Breast epithelium (tissue), 4 donors: ENCODE measurements at regions not wholly inside any gene's neighbourhood (a gene's known extent, or its start where the extent isn't known, plus 50 kb on each side); places are given as distances from the start of the nearest gene placed in this dataset.

Experiments
- DNase-seq, 2 donors: peaks; one replicate each; pipeline ENCODE4 v3.0.0-alpha.2; 2019; ENCODE audit warnings: low spot score in 2 of 2
- H3K27ac ChIP-seq, 2 donors: fragments of 200-600 bp; sonication (generic) in 1 of 2; one replicate each; pipeline ENCODE4 v1.5.1; 2016 to 2019; ENCODE audit warnings: mild to moderate bottlenecking in 1 of 2
- H3K27me3 ChIP-seq, 2 donors: fragments of 200-600 bp; sonication (generic) in 1 of 2; one replicate each; pipeline versions ENCODE4 v1.5.1 to v1.6.0; 2017 to 2019; ENCODE audit warnings: control low read depth in 1 of 2, mild to moderate bottlenecking in 1 of 2
- H3K36me3 ChIP-seq: fragments of 200-600 bp; one replicate; pipeline ENCODE4 v1.5.1; 2019
- H3K4me1 ChIP-seq, 2 donors: fragments of 200-600 bp; sonication (generic); one replicate each; pipeline ENCODE4 v1.5.1; 2016 to 2019; ENCODE audit warnings: control low read depth in 1 of 2
- H3K4me3 ChIP-seq, 3 donors: fragments of 200-600 bp; sonication (generic); 1 replicate in 2 of 3; 2 replicates in 1 of 3; pipeline ENCODE4 v1.5.1; 2016 to 2019; ENCODE audit warnings: mild to moderate bottlenecking in 3 of 3, moderate library complexity in 2 of 3
- H3K9me3 ChIP-seq, 2 donors: fragments of 200-600 bp; sonication (generic) in 1 of 2; one replicate each; pipeline ENCODE4 v1.5.1; 2016 to 2019; ENCODE audit warnings: control low read depth in 1 of 2
- POLR2A ChIP-seq: fragments of 450-650 bp; IDR thresholded peaks from one replicate; pipeline ENCODE4 v1.6.1; 2016; ENCODE audit warnings: antibody characterized with exemption, mild to moderate bottlenecking, moderate library complexity
- POLR2AphosphoS5 ChIP-seq, 3 donors: sonication (generic); formaldehyde crosslinking; IDR thresholded peaks; one replicate each; pipeline ENCODE4 v1.6.1; 2017; ENCODE audit warnings: antibody characterized with exemption in 3 of 3
- intact Hi-C: fragments of 100-400 bp; cut with DNase I; formaldehyde crosslinking; loops from one replicate; pipeline ENCODE4 v1.15.1; 2023; ENCODE audit warnings: low total_unique reads
- TF ChIP-seq, protein P1 (sequence below), 3 donors: fragments of 450-650 bp; IDR thresholded peaks; one replicate each; pipeline ENCODE4 v1.5.1; 2016 to 2017; ENCODE audit warnings: antibody characterized with exemption in 3 of 3, mild to moderate bottlenecking in 3 of 3, moderate library complexity in 3 of 3

- Histone ChIP-seq H3K9me3 (no peaks in the 10 kb centered on the region), H3K27ac (no peak overlapping the region), H3K4me3 (no peak overlapping the region), H3K27me3 (no peaks in the 10 kb centered on the region), H3K36me3 (no peaks in the 10 kb centered on the region), H3K4me1 (no peaks in the 10 kb centered on the region)
- DNase-seq, result no peak
- TF ChIP-seq POLR2A (no peak), POLR2AphosphoS5 (IDR thresholded peaks at IDR 0.05) (no peak)
- TF ChIP-seq, protein P1, sequence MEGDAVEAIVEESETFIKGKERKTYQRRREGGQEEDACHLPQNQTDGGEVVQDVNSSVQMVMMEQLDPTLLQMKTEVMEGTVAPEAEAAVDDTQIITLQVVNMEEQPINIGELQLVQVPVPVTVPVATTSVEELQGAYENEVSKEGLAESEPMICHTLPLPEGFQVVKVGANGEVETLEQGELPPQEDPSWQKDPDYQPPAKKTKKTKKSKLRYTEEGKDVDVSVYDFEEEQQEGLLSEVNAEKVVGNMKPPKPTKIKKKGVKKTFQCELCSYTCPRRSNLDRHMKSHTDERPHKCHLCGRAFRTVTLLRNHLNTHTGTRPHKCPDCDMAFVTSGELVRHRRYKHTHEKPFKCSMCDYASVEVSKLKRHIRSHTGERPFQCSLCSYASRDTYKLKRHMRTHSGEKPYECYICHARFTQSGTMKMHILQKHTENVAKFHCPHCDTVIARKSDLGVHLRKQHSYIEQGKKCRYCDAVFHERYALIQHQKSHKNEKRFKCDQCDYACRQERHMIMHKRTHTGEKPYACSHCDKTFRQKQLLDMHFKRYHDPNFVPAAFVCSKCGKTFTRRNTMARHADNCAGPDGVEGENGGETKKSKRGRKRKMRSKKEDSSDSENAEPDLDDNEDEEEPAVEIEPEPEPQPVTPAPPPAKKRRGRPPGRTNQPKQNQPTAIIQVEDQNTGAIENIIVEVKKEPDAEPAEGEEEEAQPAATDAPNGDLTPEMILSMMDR (IDR thresholded peaks at IDR 0.05), result no peak
- intact Hi-C loops, result no loop called here
Measured at GRCh38 chr3:494190-494589, 297.6 kb downstream of the CHL1 start.

- no peaks in the 10 kb centered on the region for H3K27me3 ChIP-seq
- intact Hi-C loops, result no loop called here
- H3K9me3 ChIP-seq, result no peaks in the 10 kb centered on the region
- no peak for DNase-seq
- H3K36me3 ChIP-seq, result no peaks in the 10 kb centered on the region
- H3K27ac ChIP-seq, result no peak overlapping the region
- no peaks in the 10 kb centered on the region for H3K4me1 ChIP-seq
- TF ChIP-seq POLR2AphosphoS5 (IDR thresholded peaks at IDR 0.05) (no peak), POLR2A (no peak)
- TF ChIP-seq, protein P1 (IDR thresholded peaks at IDR 0.05), result no peak
- H3K4me3 ChIP-seq, result no peak overlapping the region
Measured at GRCh38 chr3:498487-498886, 301.9 kb downstream of the CHL1 start.

DNA sequence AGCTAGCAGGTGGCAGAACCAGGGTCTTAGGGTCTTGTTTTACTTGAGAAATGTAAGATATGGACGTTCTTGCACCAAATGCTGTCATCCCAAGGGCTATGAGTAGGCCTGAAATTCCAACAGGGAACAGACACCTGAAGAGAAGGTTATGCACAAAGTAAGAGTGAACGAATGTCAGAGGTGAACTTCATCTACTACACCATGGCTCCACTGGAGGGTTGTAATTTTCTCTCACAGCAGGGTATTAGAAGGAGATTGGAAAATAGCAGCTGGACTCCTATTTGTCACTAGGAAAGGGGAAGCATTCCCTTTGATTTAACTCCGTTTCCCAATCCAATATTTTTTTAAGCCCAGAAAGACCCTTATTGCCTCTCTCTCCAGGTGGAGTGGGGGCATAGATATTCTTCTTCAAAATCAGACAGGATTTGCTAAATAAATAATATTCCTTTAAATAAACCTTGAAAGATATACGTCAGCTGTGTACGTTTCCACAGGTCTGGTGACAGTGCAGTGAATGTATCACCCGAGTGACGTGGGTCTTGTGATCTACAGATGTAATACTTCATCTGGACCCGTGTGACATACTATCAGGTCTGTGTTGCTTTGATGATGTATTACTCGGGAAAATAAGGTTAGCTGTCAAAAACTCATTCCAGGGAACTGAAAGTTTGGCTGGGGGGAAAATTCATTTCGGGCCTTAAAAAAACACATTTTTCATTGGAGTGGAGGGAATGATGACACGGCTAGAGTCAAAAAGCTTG is 302.6 kb downstream of the CHL1 start:
- no peaks in the 10 kb centered on the region for H3K36me3 ChIP-seq
- H3K27ac ChIP-seq, result no peak overlapping the region
- no peaks in the 10 kb centered on the region for H3K9me3 ChIP-seq
- intact Hi-C loops, result no loop called here
- H3K4me3 ChIP-seq, result no peak overlapping the region
- no peaks in the 10 kb centered on the region for H3K4me1 ChIP-seq
- TF ChIP-seq, protein P1 (IDR thresholded peaks at IDR 0.05), result no peak
- TF ChIP-seq POLR2AphosphoS5 (IDR thresholded peaks at IDR 0.05), result no peak
- TF ChIP-seq POLR2A, result no peak
- no peaks in the 10 kb centered on the region for H3K27me3 ChIP-seq
- DNase-seq, result no peak

- Histone ChIP-seq H3K36me3 (no peaks in the 10 kb centered on the region), H3K4me3 (no peak overlapping the region), H3K27ac (no peak overlapping the region), H3K9me3 (peaks cover 4 to 7% of the 10 kb centered on the region in 2 donors), H3K4me1 (no peaks in the 10 kb centered on the region), H3K27me3 (no peaks in the 10 kb centered on the region)
- TF ChIP-seq POLR2AphosphoS5 (IDR thresholded peaks at IDR 0.05), result no peak
- TF ChIP-seq POLR2A, result no peak
- TF ChIP-seq, protein P1 (IDR thresholded peaks at IDR 0.05), result no peak
- intact Hi-C loops, result no loop called here
- no peak for DNase-seq
Measured at GRCh38 chr3:502486-502885, 305.9 kb downstream of the CHL1 start.

DNA sequence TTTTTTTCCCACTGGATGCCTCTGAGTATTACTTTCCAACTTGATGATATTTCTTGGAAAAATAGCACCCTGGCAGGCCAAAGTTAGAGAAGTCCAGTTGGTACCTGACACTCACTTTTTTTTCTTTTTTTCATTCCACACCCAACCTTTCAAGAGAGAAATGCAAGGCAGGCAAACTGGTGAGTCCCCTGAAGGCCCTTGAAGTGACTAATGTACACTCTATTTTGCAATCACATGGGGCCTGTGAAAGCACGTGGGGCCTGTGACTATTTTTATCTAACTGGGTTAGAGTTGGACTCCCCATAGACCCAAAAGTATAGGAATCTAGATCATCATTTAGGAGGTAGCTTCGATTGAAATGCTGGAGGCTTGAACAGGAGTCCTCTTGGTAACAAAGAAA is 316.7 kb downstream of the CHL1 start:
- H3K4me1 ChIP-seq, result no peaks in the 10 kb centered on the region
- H3K9me3 ChIP-seq, result peaks cover 4 to 5% of the 10 kb centered on the region in 2 donors
- TF ChIP-seq, protein P1 (IDR thresholded peaks at IDR 0.05), result no peak
- TF ChIP-seq POLR2AphosphoS5 (IDR thresholded peaks at IDR 0.05) (no peak), POLR2A (no peak)
- no peak for DNase-seq
- no peaks in the 10 kb centered on the region for H3K27me3 ChIP-seq
- intact Hi-C loops, result no loop called here
- H3K27ac ChIP-seq, result no peak overlapping the region
- no peaks in the 10 kb centered on the region for H3K36me3 ChIP-seq
- H3K4me3 ChIP-seq, result no peak overlapping the region
